ENCODE measurements at regions not wholly inside any gene's neighbourhood (a gene's known extent, or its start where the extent isn't known, plus 50 kb on each side); places are given as distances from the start of the nearest gene placed in this dataset.

GRCh38 chr2:2519381-2519780 is 188.3 kb upstream of the MYT1L start:
- no peak for TF ChIP-seq CTCF (IDR thresholded peaks at IDR 0.05)
- TF ChIP-seq POLR2A (IDR thresholded peaks at IDR 0.05), result no peak

All from body of pancreas (tissue), 4 donors.